Mammary epithelial cell (primary cell): ENCODE measurements at regions not wholly inside any gene's neighbourhood (a gene's known extent, or its start where the extent isn't known, plus 50 kb on each side); places are given as distances from the start of the nearest gene placed in this dataset.

Source experiments
- EZH2 ChIP-seq: IDR thresholded peaks from 2 replicates; pipeline ENCODE4 v1.6.1; 2012; ENCODE audit warnings: low read length, inconsistent platforms, borderline replicate concordance
- TF ChIP-seq, protein P1 (sequence below), 2 donors: IDR thresholded peaks in 1 of 2; conservative IDR thresholded peaks in 1 of 2; 2 replicates each; pipeline ENCODE4 v1.5.1; 2011 to 2012; ENCODE audit warnings: inconsistent platforms in 2 of 2, low read length in 2 of 2, mild to moderate bottlenecking in 2 of 2, control low read depth in 1 of 2, low read depth in 1 of 2; ENCODE audit not compliant: insufficient read depth in 1 of 2; ENCODE audit errors: extremely low read depth in 1 of 2

- TF ChIP-seq, protein P1, sequence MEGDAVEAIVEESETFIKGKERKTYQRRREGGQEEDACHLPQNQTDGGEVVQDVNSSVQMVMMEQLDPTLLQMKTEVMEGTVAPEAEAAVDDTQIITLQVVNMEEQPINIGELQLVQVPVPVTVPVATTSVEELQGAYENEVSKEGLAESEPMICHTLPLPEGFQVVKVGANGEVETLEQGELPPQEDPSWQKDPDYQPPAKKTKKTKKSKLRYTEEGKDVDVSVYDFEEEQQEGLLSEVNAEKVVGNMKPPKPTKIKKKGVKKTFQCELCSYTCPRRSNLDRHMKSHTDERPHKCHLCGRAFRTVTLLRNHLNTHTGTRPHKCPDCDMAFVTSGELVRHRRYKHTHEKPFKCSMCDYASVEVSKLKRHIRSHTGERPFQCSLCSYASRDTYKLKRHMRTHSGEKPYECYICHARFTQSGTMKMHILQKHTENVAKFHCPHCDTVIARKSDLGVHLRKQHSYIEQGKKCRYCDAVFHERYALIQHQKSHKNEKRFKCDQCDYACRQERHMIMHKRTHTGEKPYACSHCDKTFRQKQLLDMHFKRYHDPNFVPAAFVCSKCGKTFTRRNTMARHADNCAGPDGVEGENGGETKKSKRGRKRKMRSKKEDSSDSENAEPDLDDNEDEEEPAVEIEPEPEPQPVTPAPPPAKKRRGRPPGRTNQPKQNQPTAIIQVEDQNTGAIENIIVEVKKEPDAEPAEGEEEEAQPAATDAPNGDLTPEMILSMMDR (conservative IDR thresholded peaks at IDR 0.05 in 1 of 2, IDR thresholded peaks at IDR 0.05 in 1 of 2; ENCODE audit: extremely low read depth in 1 of 2, insufficient read depth in 1 of 2, low read depth in 1 of 2, low read length in 2 of 2): no peak
- TF ChIP-seq EZH2: no peak
Measured at GRCh38 chr16:87133112-87133850, 183.9 kb downstream of the C16orf95 start.
